ENCODE measurements at regions not wholly inside any gene's neighbourhood (a gene's known extent, or its start where the extent isn't known, plus 50 kb on each side); places are given as distances from the start of the nearest gene placed in this dataset.

DNA sequence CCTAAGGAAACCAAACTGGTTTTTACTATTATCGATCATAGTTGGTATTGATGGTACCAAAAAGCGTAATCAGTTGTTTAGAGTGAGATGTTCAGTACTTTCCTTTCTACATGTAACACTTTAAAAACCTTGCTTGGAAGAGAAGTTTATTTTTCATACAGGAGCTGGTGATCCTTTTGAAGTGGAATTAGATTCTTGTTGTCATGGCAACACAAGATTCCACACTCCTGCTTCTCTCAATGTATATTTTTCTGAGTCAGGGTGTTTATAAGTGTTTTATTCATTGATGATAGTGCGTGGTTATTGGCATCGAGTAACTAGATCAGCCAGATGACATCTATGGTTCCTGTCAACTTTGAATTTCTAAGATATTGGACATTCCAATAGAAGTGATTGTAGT is 181.1 kb upstream of the CHD1 start:
- intact Hi-C loops (cut with DNase I): no loop called here
- H3K4me1 ChIP-seq: no peaks in the 10 kb centered on the region
- no peak for TF ChIP-seq CTCF (IDR thresholded peaks at IDR 0.05)
- H3K27ac ChIP-seq: no peak overlapping the region
- no peak for DNase-seq (ENCODE audit: low spot score in 2 of 2)
- H3K4me3 ChIP-seq: no peak overlapping the region
- no peaks in the 10 kb centered on the region for H3K9me3 ChIP-seq
- no peaks in the 10 kb centered on the region for H3K27me3 ChIP-seq
- H3K36me3 ChIP-seq: no peaks in the 10 kb centered on the region

DNA sequence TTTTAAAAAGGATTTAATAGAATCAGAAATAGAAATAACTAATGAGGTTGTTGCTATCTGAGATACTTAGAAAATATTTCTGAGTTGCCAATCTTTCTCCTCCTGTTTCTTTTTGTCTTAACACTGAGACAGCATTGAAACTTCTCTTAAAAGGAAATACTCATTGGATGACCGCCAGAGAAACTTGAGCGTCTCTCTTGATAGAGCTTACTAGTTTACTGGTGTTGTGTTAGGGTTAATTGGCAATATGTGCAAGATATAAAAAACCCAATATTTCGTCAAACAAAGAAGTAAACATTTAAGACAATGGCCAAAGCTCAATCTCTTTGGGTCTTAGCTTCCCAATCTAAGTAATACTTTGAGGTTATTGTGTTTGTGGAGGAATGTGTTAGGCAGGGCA is 176.4 kb upstream of the CHD1 start:
- H3K27ac ChIP-seq: no peak overlapping the region
- no peaks in the 10 kb centered on the region for H3K27me3 ChIP-seq
- intact Hi-C loops (cut with DNase I): no loop called here
- H3K4me3 ChIP-seq: no peak overlapping the region
- H3K4me1 ChIP-seq: no peaks in the 10 kb centered on the region
- no peak for DNase-seq (ENCODE audit: low spot score in 2 of 2)
- H3K9me3 ChIP-seq: no peaks in the 10 kb centered on the region
- TF ChIP-seq CTCF (IDR thresholded peaks at IDR 0.05): no peak
- H3K36me3 ChIP-seq: no peaks in the 10 kb centered on the region

- intact Hi-C loops (cut with DNase I): no loop called here
- no peak for DNase-seq (ENCODE audit: low spot score in 2 of 2)
- Histone ChIP-seq H3K27me3 (no peaks in the 10 kb centered on the region), H3K9me3 (no peaks in the 10 kb centered on the region), H3K27ac (no peak overlapping the region), H3K4me3 (no peak overlapping the region), H3K36me3 (no peaks in the 10 kb centered on the region), H3K4me1 (no peaks in the 10 kb centered on the region)
- peak in 2 of 3 experiments; percentile 35 to 56 for TF ChIP-seq CTCF (IDR thresholded peaks at IDR 0.05)
These were observed 175.8 kb upstream of the CHD1 start for GRCh38 chr5:99104538-99105132.

DNA sequence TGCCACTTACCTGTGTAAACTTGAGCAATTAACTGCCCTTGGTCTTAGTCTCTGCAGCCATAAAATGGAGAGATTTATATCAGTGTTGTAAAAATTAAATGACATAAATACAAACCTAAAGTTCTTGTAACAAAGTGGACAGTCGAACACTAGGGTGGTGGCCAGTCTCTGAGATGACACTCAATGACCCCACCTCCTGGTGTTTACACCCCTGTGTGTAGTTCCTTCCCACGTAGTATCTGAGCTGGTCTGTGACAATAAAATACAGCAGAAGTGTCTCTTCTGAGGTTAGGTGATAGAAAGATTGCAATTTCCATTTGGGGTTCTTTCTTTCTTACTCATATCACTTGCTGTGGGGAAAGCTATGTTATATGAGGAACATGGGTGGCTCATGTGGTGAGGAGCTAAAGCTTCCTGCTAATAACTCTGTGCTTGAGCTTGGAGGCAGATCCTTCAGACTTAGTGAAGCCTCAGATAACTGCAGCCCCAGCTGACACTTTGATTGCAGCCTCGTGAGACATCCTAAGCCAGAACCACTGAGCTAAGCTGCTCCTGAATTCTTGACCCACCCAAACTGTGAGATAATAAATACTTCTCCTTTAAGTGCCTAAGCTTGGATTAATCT is 173.4 kb upstream of the CHD1 start:
- intact Hi-C loops (cut with DNase I): no loop called here
- Histone ChIP-seq H3K27ac (no peak overlapping the region), H3K4me3 (no peak overlapping the region), H3K9me3 (no peaks in the 10 kb centered on the region), H3K4me1 (no peaks in the 10 kb centered on the region), H3K27me3 (no peaks in the 10 kb centered on the region), H3K36me3 (no peaks in the 10 kb centered on the region)
- no peak for DNase-seq (ENCODE audit: low spot score in 2 of 2)
- no peak for TF ChIP-seq CTCF (IDR thresholded peaks at IDR 0.05)

- Histone ChIP-seq H3K4me1 (no peaks in the 10 kb centered on the region), H3K27ac (no peak overlapping the region), H3K4me3 (no peak overlapping the region), H3K36me3 (no peaks in the 10 kb centered on the region), H3K27me3 (no peaks in the 10 kb centered on the region), H3K9me3 (no peaks in the 10 kb centered on the region)
- intact Hi-C loops (cut with DNase I): no loop called here
- no peak for DNase-seq (ENCODE audit: low spot score in 2 of 2)
- no peak for TF ChIP-seq CTCF (IDR thresholded peaks at IDR 0.05)
These were observed 170.9 kb upstream of the CHD1 start for GRCh38 chr5:99099691-99100090.

Data from ascending aorta (tissue), 2 donors.